NCI-H146 (cell line): ENCODE measurements at regions not wholly inside any gene's neighbourhood (a gene's known extent, or its start where the extent isn't known, plus 50 kb on each side); places are given as distances from the start of the nearest gene placed in this dataset.
A peak's percentile ranks its signal among the peaks of the same experiment; 100 is the strongest.
"Not testable (repeated sequence)": the region's sequence is repeated elsewhere in the genome, so short reads cannot be mapped to it uniquely, and the experiment has no call there.

Source experiments
- DNase-seq: peaks from one replicate; lab custom pipeline; 2025; lab: John Stamatoyannopoulos, UW

DNA sequence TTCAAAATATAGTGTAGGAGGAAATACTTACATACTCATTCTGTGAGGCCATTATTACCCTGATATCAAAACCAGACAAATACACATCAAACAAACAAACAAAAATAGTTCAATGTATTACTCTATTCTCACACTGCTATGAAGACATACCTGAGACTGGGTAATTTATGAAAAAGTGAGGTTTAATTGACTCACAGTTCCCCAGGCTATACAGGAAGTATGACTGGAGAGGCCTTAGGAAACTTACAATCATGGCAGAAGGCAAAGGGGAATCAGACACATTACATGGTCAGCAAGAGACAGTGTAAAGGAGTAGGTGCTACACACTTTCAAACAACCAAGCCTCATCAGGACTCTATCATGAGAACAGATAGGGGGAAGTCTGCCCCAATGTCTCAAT is 1023.2 kb downstream of the TMTC2 start:
- DNase-seq, result no peak

DNA sequence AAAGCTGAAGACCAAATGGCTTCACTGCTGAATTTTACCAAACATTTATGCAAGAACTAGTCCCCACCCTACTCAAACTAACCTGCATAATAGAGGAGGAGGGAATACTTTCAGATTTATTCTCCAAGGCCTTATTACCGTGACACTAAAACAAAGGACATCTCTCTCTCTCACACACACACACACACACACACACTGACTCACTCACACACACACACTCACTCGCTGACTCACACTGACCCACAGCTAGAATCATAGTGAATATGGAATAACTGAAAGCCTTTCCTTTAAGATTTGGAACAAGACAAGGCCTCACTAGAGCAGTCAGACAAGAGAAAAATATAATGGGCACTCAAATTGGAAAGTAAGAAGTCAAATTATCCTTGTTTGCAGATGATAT is 1014.1 kb downstream of the TMTC2 start:
- no peak for DNase-seq

DNA sequence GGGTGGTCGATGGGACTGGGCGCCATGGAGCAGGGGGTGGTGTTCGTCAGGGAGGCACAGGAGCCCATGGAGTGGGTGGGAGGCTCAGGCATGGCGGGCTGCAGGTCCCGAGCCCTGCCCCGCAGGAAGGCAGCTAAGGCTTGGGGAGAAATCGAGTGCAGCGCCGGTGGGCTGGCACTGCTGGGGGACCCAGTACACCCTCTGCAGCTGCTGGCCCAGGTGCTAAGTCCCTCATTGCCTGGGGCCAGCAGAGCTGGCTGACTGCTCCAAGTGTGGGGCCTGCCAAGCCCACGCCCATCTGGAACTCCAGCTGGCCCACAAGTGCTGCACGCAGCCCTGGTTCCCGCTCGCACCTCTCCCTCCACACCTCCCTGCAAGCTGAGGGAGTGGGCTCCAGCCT is 1009.6 kb downstream of the TMTC2 start:
- not testable (repeated sequence) for DNase-seq

DNA sequence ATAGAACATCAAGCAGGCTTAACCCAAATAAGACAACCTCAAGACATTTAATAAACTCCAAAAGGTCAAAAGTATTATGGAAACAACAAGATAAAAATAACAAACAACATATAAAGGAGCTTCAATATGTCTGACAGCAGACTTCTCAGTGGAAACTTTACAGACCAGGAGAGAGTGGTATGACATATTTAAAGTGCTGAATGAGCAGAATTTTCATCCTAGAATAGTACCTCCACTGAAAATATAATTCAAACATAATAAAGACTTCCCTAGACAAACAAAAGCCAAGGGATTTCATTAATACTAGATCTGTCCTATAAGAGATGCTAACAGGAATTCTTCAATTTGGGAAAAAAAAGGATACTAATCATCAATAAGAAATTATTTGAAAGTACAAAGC is 1005.0 kb downstream of the TMTC2 start:
- DNase-seq, result no peak

DNA sequence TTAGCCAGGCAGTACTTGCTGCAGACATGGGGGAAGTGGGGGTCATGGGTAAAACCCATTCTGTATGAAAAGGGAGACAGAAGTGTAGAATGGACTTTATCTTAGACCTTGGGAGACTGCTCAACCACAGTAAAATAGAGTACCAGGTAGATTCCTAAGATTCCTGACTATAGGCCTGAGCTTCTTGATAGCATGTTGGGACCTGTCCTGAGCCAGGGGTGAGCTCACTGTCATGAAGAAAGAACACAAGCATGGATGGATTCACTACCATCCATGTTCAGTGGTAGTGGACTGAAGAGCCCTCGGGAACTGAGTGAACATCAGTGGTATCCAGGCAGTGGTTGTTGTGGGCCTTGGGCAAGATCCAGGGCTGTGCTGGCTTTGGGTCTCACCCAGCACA is 1003.8 kb downstream of the TMTC2 start:
- no peak for DNase-seq

DNA sequence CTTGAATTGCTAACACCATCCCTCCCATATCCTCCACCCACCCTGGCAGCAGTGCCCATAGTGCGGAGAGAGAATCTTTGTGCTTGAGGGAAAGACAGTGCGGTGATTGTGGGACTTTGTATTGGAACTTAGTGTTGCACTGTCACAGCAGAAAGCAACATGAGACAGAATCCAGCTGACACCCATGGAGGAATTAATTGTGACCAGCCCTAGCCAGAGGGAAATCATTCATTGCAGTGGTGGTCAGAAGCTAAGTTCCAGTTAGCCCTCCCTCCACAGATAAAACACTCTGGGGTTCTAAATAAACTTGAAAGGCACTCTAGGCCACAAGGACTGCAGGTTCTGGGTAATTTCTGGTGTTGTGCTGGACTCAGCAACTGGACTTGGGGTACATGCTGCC is 1002.6 kb downstream of the TMTC2 start:
- DNase-seq, result no peak

DNA sequence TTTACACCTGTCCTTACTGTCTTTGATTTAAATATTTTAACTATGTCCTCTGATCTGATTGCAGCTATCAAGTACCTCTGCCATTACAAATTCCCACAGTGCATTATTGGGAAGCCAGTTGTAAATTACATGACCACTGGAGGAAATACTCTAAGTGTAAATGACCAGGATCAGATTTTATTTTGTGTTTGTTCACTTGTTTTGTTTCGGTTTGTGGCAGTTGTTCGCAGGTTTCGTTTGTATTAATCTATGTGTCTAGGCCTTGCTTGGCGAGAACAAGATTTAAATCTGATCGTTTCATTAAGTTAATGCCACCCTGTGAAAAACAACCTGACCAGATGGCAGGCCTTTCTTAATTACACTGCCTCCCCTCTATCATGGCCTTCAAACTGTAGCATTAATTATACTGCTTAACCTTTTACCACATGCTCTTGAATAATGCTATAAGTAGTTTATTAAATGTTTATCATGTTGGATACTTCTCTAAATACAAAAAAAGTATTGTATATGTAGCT is 990.1 kb downstream of the TMTC2 start:
- no peak for DNase-seq

DNA sequence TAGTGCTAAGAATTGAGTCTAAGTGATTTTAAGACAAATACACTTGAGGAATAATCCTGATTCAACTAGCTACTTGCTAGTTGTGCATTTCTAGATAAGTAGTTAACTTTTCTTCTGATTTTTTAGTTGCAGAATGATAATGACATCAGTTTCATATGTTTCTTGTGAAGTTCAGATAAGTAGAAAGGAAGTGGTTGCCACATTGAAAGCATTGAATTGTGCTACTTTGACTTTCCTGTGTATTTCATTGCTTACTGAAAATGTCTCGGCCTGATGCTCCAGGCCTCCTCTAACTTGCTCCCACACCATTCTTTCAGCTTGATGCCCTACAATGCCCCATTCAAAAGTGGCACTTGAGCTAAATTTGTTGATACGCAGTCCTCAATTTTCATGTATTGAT is 980.0 kb downstream of the TMTC2 start:
- DNase-seq, result no peak

DNA sequence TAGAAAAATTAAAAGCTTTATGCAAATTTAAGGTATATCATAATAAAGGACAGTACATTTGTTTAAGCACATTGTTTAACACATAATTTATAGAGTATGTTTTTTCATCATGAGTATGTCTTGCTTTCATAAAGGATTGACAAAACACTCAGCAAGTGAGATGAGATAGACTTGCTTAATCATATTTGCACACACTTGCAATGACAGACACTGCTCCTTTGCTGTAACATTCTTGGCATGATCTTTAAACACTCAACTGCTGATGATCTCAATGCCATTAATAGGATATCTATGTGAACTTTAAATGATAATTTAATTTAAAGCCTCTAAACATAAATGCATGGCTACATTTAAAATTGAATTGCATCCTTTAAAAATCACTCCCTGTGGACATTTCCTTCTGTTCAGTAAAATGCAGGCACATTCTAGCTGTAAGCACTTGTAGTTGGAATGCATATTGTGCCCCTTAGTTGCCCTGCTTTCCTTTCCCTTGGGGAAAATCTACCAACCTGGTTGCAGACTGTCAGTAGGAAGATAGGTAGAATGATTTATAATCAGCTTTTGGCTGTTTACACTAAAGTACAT is 979.0 kb downstream of the TMTC2 start:
- no peak for DNase-seq

DNA sequence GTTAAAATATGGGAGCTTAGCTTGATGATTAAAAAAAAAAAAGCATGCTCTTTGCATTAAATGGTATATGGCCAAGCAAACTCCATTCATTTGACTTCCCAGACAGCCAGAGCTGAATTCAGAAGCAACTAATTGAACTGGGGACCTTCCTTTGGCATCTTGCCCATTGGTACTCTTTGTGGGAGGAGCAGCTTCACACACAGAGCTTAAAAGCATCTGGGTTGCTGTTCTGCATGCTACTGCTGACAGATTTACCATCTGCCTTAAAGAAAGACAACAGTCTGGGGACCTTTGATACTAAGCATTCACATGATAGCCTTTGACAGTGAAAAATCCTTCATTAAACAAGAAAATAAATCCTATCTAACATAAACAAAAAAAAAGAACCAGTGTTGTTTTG is 977.9 kb downstream of the TMTC2 start:
- peak; percentile 49 for DNase-seq

DNA sequence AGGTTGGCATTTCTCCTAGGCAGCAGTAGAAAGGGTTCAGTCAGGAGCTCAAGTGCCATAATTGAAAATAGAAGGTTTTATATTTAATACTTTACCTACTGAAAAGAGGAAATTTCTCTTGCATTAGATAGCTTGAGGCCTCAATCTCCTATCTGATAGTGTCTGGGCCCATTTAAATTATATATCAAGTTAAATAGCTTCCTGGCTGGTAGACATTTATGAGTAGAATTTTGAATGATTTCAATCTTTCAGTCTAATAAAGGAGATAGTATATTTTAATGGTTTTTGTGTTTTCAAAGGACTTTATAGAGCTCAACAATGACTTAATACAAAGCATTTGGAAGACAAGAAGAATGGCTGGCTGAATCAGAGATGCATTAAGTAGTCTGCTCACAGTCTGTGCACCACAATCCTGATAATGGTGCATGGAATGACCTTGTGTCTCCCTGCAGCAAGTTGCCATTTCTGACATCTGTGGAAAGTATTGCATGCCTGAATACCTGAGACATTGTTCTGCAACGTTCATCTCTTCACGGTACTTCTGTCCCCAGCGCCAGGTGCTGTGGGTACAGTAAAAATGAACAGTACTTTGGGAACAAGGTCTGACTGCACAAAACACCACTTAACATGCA is 974.1 kb downstream of the TMTC2 start:
- no peak for DNase-seq

DNA sequence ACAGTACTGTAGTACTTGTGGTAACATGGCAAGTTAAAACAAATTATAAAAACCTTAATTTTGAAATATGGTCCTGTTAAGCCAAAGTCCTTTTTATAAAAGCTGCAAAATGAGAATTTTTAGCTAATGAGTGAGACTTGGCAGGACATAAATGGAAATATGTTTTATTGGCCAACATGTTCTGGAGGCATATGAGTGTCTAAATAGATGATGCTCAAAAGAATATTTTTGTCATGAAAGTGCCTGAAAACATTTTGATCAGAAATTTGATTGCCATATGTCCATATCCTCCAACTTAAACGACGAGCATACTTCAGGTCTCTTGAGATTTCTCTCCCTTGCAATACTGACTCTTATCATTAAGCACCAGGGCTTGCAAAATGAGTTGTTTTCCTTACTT is 972.6 kb downstream of the TMTC2 start:
- no peak for DNase-seq

DNA sequence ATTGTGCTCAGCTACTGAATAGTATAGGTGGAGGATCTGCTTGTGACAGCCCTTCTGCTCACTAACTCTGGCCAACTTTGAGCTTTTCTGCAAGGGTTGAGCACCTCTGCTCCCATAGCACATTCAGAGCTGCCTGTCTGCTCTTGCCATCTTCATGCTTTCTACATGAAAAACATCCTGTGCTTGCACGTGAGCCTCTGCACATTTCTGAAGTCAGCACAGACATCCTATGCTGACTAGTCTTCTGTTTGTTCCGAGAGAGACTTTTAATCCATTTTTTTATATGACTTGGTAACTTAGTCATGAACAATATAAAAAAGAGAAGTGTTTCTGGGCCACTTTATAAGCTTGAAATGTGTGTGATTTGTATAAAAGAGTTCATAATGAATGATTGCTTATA is 969.3 kb downstream of the TMTC2 start:
- no peak for DNase-seq

DNA sequence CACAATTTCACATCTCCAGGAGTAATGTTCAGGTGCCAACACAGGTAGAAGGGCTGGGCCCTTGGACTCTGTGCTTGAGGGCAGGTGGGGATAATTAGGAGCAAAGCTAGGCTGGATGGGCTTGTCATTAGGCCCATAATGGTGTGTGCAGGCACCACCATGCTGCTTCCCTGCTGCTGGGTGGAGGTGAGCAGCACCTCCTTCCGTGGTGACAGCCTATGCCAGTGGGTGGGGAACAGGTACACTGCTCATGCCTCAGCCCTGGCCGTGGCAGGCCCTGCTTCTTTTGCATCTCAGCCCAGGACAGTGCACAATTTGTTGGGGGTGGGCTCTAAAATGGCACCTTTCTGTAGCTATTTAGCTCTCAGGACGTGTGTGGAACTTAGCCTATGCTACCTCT is 955.5 kb downstream of the TMTC2 start:
- DNase-seq, result no peak

DNA sequence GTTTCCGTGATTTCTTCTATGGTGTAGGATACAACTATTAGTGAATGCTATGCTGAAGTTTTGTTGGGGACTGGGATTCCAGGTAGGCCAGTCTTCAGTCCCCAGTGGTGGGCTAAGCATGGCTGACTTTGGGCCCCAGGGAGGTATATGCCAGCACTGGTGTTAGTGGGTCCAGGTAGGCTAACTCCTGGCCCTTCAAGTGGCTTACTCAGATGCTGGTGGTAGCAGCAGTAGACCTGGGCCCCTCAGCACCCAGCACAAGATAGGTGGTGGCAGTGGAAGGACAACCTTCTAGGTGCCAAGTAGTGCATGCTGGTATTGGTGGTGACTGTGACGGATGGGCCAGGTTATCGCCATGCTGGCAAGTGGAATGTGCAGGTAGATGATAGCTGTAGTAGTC is 955.1 kb downstream of the TMTC2 start:
- DNase-seq, result no peak

DNA sequence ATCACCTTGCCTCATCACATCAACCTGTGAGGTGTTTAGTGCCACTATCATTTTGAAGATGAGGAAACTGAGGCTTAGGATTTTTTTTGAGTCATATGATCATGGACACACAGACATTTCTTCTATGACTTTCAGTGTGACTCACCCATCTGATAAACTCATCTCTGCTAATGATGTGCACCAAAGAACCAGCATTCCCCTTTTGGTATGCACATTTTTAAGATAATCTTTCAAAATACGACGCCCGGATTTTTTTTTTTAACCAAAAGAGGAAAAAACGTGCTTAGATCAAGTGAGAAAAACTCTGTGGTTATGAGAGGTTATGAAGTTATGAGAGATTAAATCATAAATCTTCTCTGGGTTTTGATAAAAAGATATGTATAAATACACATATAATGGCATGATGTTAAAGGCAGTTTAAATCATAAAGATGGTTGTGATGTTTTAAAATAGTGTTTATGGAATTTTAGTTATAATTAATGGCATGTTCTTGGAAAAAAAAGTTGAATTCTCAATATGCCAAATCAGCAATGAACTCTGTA is 948.1 kb downstream of the TMTC2 start:
- no peak for DNase-seq

DNA sequence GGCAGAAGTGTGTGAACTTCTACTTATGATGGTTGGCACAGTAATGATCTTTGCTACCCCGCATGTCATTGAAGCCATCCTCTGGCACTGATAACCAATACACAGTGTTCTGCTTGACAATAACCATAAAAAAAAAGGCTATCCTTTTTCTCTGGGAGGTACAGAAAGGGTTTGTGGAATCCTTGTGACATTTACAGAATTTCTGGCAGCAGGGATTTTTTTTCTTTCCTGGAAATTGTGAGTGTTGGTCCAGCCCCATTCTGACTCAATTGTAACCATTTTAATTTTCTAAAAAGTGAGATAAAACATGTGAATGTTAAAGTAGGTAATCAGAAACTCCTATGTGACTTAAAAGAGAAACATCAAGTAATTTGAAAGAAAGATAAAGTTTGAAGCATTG is 943.8 kb downstream of the TMTC2 start:
- no peak for DNase-seq

DNA sequence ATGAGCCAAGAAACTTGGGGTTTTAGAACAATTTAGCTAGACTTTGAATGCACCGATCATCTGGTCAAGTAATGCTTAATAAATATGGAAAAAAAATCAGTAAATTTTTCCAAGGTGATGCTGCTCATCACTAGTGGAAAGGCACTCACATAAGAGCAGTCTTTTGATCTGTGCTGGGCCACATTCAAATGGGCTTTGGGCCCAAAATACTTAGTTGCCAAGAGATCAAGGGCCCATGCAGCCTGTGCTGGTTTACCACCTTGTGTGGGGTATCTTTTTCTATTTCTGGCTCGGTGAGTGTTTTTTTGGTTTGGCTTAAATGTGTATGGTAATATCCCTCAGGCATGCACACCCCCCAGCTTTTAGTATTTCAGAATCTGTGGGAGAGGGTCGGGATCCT is 943.2 kb downstream of the TMTC2 start:
- DNase-seq, result no peak

DNA sequence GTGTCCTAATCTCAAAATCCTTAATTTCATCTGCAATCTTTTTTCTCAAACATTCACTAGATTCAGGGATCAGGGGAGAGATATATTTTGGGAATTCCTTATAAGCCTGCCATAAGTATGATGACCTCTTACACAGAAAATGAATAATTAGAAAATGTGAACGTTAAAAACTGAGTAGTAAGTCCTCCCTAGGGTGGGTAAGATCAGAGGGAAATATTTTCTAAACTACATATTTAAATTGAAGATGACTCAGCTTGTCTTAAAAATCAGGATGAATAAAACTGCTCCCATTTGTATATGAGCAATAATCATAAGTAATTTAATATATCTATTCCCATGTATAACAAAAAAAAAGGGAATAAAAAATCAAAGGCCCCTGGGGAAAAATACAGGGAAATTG is 935.5 kb downstream of the TMTC2 start:
- DNase-seq, result no peak

DNA sequence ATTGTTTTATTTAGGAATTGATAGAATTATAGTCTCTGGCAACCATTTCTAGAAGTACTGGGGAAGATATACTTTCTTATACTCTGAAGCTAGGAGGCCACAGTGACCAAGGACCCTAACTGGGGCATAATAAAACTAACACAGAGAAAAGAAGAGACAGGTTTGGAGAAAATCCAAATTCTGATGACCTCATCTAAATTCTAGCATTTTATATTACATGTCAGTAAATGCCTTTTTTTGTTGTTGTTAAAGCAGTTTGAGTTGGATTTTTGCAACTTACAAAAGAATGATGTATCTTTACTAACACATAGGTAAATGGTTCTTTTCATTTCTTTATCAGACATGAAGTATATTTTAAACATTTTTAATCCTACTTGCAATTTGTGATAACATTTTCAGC is 933.3 kb downstream of the TMTC2 start:
- no peak for DNase-seq

DNA sequence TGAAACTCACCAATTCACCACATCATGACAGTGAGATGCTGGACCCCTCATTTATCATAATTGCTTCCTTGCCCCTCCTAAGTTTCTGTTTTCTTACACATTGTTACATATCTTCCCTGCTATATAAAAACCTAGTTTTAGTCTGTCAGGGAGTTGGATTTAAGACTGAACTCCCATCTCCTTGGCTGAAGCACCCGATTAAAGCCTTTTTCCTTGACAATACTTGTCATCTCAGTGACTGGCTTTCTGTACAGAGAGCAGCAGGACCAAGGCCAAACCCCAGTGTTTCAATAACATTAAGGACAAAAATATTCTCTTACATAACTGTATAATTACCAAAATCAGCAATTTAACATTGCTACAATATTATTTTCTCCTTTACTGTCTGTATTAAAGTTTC is 928.4 kb downstream of the TMTC2 start:
- DNase-seq, result no peak

DNA sequence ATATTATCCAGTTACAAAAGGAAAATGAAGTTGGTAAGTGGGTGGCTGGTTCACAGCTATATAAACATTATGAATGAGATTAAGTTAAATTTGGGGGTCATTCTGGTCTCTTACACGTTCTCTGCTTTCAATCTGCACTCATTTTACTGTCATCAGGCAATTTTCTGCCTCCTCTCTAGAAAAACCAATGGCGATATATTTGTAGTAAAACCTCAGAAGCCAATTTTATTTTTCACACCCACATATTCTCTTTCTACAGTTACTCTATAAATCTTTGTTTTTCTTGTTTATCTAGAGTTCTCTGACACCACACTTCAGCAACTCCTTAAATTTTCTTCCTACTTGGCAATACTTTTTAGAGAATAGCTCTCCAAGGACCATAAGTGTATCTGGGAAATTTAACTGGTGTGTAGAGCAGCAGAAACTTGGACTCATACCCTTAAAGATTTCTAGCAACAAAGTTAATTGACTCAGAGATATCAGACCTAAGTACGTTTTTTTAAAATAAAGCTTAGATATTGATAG is 926.9 kb downstream of the TMTC2 start:
- no peak for DNase-seq

DNA sequence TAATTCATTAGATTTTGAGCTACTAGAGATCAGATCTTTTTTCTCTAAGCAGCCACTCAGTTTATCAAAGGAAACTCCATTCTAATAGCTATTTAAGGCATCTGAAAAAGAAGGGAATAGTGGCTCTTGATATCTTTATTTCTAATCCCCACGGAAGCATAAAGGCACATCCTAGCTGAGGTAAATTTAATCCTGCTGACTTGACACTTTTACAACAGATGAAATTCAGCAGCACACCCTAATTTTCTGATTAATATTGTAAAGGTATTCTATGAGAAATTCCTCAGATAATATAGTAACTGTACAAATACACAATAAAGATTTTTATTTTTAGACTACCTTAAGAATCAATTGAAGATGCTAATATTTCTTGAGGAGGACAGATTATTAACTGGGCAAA is 916.4 kb downstream of the TMTC2 start:
- DNase-seq, result no peak

DNA sequence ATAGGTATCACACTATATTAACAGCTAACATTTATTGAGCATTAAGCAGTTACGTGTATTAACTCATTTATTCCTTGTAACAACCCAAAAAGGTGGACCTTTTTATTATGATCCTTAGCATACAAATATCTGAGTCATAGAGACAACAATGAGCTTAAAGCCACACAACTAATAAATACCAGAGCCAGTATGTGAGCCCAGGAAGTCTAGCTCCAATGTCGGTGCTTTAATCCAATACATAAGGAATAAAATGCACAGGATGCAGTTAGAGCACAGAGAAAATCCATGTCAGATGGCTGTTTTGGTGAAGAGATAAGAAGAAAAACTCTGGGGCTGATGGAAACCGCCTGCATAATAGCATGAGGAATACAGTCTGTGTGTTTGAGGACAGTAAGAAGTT is 888.6 kb downstream of the TMTC2 start:
- no peak for DNase-seq
